ENCODE measurements at regions not wholly inside any gene's neighbourhood (a gene's known extent, or its start where the extent isn't known, plus 50 kb on each side); places are given as distances from the start of the nearest gene placed in this dataset.
A peak's percentile ranks its signal among the peaks of the same experiment; 100 is the strongest.

DNA sequence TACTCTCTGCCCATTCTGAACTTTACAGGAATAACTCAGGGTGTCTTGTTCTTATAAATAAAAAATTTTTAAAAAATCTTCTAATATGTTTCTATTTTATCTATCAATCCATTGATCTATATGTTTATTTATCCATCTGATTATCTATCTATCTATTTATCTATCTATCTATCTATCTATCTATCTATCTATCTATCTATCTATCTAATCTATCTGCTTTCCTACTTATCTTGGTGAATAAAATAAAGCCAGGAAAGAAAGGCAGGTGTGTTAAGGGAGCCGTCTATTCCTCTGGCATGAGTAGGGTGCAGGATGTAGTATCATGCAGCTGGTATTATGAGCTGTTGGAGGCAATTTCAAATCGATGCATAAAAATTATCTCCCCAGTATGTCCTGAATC is 153.0 kb downstream of the FOXA2 start:
- no peak for DNase-seq

- DNase-seq, result no peak
Observed at GRCh38 chr20:22430746-22431168, 153.6 kb downstream of the FOXA2 start.

GRCh38 chr20:22430154-22430745 is 154.1 kb downstream of the FOXA2 start:
- DNase-seq, result no peak

GRCh38 chr20:22429175-22430153 is 154.9 kb downstream of the FOXA2 start:
- DNase-seq, result no peak

- DNase-seq, result no peak
Observed at GRCh38 chr20:22428051-22428450, 156.3 kb downstream of the FOXA2 start.

DNA sequence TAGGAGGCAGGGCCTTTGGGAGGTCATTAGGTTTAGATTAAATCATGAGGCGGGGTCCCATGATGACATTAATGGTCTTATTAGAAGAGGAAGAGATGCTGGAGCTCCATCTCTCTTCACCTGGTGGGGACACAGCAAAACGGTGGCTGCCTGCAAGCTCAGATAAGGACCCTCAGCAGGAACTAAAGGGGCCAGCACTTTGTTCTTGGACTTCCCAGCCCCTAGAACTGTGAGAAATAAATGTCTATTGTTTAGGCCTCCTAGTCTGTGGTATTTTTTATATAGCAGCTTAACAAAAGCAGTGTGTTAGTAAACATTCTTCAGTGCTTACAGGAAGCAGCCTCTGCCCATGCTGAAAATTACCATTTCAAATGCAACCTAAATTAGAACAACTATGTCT is 157.6 kb downstream of the FOXA2 start:
- no peak for DNase-seq

DNA sequence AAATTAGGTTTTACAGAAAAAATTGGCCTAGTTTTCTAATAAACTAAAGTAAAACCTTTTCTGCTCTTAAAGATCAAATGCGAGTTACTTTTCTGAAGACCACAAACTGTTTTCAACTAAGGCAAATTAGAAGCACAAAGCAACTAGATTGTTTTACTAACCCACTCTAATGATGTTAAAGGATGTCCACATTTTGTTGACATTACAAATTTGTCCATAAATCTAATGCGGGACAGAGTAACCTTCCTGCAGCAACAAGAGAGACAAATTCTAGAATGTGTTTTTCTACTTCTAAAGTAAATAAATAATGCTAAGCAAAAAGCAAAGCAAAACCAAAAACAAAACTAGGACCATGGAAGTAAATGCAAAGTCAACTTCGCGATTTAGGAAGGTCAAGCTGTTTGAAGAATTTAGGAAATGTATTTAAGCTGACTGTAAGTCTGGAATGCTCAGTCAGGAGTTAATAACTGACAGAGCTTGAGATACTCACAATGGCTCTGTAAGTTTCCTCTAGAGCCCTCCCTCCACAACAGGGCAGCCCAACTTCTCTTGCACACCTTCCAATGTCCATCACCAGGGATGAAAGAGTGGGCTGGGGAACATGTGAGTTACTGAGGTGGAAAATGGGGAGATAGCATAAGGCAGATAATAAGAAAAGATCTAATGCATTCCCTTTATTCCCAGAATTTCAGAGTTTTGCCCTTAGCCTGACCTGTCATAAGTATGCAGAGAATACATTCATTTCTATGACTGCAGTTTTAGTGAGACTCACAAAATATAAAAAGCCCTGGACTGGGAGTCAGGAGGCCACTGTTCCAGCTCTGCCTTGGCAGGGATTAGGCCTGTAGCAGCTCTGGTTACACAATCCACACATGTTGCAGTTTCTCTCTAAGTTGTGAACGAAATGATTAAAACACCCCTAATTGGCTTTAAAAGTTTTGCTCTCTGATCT is 158.8 kb downstream of the FOXA2 start:
- no peak for DNase-seq

DNA sequence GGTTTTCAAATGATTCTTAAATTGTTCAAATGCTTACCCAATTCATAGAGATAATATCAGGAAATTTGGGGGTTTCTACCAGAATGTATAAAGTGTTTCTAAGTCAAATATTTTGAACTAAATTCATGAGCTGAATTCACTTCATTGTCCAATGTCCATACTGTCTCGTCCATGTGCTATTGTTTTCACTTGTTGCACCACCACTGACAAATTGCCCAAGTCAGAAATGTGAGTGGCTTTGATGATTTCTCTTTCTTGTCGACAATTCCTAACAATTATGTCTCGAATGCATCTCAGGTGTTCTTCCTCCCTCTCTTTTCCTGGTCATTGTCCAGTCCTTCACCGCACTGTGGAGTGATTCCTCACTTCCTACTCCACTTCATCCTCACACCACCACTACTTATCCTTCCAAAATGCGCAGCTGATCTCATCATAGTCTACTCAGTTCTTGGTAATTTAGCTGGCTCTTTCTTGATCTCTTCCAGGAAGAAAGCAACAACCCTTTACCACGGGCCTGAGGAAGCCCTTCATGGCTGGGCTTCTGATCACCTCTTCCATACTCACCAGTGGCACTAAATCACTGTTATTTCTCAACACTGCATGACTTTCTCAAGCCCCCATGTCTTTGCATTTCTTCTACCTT is 161.1 kb downstream of the FOXA2 start:
- DNase-seq, result no peak

GRCh38 chr20:22420116-22420598 is 164.2 kb downstream of the FOXA2 start:
- no peak for DNase-seq

DNA sequence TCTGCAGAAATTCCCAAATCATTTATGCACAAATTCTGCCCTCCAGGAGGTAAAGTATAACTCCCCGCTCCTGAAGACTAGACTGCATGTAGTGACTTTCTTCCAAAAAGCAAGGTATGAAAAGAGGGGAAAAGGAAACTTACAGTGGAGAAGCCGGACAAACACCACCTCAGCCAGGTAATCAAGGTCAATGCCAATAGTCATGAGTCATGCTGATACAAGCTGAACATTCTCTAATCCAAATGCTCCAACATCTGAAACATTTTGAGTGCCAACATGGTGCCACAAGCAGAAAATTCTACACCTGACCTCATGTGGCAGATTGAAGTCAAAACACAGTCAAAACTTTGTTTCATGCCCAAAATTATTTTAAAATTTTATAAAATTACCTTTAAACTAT is 165.6 kb downstream of the FOXA2 start:
- no peak for DNase-seq

- peak; percentile 24 for DNase-seq
Observed at GRCh38 chr20:22414305-22414742, 170.0 kb downstream of the FOXA2 start.

GRCh38 chr20:22412977-22413868 is 171.1 kb downstream of the FOXA2 start:
- no peak for DNase-seq

DNA sequence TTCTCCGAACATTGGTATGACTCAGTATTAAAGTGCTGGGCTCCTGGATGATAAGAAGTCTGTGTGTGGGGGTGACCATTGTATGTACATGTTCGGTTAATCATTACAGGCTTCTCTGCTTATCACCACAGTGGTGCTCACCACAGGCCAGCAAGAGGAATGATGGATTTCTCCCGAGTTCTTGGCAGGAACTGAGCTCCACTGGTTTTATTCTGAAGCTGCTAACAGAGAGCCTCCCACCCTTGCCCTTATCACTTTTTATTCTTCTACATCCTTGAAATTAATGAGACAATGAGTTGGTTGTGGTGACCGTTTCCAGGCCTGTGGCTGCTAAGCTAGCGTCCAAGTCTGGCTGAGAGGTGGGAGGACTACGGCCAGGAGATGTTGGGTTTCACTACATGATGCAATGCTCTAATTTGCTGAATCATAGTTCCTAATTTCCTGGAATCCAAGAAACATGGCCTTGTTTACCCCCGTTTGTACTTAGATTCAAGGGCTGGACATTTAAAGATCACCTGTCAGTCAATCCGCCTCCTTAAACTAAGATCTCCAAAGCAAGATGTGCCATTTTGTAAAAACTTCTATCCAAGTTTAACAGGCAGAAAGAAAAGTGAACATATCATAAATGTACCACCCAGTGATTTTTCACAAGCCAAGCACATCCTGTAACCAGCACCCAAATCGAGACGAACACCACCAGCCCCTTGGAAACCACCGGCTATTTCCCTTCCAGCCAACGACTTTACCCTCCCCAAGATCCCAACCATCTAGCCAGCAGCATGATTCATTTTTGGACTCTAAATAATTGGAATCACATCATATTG is 172.5 kb downstream of the FOXA2 start:
- no peak for DNase-seq

DNA sequence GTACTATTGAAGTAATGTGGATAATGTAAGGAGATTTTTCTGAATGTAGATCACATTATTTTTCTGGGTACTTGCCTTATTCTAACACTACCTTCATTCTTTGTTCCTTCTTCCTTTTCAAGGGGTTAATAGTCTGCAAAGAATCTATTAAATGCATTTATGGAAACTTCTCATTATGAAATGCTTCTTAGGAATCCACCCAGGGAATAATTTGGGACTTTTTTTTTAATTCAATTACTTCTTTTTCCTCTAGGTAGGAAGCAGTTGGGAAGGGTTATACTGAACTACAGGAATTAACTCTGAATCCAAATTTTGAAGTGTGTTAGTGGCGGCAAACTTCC is 173.1 kb downstream of the FOXA2 start:
- no peak for DNase-seq

- DNase-seq, result no peak
Observed at GRCh38 chr20:22410556-22411130, 173.7 kb downstream of the FOXA2 start.

DNA sequence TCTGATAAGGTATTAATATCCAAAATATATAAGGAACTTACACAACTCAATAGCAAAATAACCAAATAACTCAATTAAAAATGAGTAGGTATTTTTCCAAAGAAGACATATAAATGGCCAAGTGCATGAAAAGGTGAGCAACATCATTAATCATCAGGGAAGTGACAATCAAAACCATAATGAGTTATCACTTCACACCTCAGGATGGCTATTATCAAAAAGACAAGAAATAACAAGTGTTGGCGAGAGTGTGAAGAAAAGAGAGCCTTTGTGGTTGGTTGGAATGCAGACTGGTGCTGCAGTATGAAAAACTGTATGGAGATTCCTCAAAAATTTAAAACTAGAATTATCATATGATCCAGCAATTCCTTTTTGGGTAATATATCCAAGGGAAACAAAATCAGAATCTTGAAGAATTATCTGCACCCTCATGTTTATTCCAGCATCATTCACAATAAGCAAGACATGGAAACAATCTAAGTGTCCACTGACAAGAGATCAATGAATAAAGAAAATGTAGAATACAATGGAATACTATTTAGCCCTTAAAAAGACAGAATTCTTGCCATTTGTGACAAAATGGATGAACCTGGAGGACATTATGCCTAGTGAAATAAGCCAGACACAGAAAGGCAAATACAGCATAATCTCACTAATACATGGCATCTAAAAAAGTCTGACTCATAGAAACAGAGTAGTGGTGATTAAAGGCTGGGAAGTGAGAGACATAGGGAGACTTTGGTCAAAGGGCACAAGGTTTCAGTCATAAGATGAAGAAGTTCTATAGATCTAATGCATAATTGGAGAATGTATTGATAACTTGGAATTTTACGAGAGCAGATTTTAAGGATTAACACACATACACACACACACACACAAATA is 175.6 kb downstream of the FOXA2 start:
- DNase-seq, result no peak

- no peak for DNase-seq
Observed at GRCh38 chr20:22407237-22408193, 176.9 kb downstream of the FOXA2 start.

Measured in left kidney (tissue), 1 donor.